EL (cell line): ENCODE measurements at regions not wholly inside any gene's neighbourhood (a gene's known extent, or its start where the extent isn't known, plus 50 kb on each side); places are given as distances from the start of the nearest gene placed in this dataset.
"Not testable (repeated sequence)": the region's sequence is repeated elsewhere in the genome, so short reads cannot be mapped to it uniquely, and the experiment has no call there.

Source experiments
- DNase-seq: peaks from one replicate; pipeline ENCODE4 v3.0.0-alpha.2; 2016

DNA sequence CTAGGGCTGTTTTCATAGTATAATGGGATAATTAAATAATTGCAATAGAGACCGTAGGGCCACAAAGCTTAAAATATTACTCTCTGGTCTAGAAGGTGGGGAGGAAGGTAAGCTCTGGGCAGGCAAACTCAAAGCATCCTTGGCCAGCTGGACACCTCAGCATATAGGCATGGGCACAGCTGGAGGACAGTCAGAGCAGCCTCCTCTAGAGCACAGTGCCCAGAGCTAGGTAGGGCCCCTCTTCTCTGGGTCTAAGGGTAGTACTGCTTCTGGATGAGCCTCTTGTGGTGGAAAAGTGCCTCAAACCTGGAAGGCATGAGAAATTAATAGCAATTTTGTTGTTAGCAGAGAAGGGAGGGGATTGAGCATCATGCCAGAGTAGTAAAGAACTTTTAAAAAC lies 116.9 kb upstream of the FOXN2 start:
- no peak for DNase-seq

DNA sequence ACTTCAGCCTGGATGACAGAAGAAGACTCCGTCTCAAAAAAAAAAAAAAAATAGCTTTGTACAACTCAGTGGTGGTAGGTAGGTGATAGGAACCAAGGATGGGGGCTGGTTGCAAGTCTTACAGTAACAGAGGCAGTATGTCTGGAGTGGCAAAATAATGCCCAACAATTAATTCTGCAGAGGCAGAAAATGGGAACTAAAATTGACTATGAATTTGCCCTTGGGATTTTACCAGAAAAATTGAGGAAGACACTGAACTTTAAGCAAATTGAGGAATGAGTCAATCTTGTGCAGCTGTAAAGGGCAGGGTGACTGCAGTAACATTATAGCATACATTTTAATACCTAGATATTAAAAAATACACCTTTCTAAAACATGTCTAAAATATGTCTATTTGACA lies 116.1 kb upstream of the FOXN2 start:
- DNase-seq: no peak

DNA sequence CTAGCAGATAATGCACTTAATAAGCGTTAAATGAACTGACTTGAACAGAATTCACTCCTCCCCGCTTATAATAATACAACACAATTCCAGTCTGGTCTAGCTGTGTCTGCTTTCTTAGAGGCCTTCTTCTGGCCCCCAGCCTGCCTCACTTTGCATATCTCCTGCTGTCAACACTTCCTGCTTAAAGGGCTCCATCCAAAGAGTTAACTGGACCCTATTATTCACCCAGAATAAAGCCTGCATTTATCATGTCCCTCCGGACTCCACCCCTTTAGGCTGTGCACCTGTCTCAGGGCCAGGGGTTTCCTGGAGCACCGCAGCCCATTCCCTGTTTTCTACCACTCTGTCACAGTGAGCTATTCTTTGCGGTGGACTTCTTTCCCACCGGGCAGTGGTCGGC lies 115.4 kb upstream of the FOXN2 start:
- DNase-seq: no peak

DNA sequence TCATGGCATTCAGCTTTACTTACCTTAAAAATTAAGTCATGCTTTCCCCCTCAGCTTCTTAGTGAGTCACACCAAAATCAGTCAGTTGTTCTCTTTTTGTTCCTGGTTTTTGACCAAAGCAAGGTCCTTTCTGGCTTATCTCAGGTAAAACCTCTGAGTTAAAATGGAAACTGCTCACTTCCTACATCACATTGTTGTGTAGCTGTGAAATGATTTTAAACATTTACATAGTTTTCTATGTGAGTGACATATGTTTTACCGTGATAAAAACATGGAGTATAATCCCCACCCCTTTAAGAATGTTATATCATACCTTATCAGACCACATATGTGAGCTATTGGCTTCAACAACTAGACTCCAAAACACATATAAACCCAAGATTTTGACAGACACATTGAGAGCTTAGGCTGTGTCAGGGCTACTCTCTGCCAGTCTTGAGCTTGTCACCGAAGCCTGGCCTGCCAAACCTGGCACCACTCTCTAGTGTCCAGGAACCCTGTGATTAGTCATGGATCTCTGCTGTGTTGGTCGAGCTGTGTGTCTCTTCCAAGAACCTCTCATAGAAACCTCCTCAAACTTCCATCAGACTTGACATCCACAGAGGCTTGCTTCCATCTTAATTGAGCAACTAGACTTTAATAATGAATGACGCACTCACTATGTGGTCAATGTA lies 113.7 kb upstream of the FOXN2 start:
- DNase-seq: no peak

DNA sequence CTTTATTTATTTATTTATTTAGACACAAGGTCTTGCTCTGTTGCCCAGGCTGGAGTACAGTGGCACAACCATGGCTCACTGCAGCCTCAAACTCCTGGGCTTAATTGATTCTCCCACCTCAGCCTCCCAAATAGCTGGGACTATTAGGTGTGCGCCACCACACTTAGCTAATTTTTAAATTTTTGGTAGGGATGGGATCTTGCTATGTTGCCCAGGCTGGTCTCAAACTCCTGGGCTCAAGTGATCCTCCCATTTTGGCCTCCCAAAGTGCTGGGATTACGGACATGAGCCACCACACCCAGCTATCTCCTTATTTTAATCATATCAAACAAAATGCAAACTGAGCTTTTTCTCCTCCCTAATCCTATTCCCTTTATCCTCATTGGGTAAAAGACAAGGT lies 113.0 kb upstream of the FOXN2 start:
- not testable (repeated sequence) for DNase-seq

DNA sequence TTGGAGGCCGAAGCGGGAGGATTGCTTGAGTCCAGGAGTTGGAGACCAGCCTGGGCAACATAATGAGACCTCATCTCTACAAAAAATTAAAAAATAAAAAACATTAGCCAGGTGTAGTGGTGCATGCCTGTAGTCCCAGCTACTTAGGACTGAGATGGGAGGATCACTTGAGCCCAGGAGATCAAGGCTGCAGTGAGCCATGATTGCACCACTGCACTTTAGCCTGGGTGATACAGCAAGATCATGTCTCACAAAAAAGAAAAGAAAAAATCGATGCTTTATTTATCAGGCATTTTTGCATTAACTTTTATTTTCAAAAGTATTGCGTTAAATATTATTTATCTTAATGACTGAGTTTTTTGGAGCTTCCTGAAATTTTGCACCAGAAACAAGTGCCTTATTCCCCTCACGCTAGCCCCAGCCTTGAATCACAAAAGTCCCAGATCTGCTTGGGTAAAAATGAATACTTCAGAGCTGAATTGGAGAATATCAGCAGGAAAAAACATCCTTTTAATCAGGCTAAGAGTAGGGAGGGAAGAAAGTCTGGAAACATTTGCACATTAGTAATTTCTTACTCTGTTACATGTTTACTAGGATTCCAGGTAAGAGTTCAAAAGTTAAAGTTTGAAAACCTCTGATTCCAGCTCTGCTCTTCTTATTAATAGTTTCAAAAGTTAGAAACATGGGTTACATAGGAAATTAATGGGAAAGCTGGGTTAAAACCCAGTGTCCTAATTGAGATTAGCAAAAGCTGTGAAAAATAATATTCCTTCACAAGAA lies 111.4 kb upstream of the FOXN2 start:
- DNase-seq: no peak

DNA sequence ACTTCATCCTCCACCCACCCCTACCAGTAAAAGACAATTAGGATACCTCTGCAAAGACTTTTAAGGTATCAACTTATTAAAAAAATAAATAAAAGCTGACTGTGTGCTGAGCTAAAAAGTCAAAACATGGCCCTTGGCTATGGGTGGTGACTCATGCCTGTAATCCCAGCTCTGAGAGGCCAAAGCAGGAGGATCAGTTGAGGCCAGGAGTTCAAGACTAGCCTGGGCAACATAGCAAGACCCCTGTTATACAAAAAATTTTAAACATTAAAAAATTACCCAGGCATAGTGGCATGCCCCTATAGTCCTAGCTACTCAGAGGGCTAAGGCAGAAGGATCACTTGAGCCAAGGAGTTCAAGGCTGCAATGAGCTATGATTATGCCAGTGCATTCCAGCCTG lies 110.8 kb upstream of the FOXN2 start:
- no peak for DNase-seq

DNA sequence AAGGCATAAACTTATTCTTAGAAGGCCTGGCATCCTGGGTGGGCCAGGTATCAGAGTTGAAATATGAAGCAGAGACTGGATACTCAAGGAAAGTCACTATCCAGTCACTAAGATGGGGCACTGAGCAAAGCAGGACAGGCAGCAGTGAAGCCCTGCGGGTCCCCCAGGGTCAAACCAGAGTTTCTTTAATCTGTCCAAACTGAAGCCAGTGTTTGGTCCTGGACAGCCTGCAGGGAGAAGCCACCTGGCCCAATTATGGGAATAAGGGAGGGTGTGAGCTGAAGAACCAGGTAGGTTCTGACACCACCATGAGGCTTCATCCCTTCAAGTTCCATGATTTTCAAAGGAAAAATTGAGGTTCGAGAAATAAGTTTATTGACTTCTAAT lies 109.7 kb upstream of the FOXN2 start:
- no peak for DNase-seq

DNA sequence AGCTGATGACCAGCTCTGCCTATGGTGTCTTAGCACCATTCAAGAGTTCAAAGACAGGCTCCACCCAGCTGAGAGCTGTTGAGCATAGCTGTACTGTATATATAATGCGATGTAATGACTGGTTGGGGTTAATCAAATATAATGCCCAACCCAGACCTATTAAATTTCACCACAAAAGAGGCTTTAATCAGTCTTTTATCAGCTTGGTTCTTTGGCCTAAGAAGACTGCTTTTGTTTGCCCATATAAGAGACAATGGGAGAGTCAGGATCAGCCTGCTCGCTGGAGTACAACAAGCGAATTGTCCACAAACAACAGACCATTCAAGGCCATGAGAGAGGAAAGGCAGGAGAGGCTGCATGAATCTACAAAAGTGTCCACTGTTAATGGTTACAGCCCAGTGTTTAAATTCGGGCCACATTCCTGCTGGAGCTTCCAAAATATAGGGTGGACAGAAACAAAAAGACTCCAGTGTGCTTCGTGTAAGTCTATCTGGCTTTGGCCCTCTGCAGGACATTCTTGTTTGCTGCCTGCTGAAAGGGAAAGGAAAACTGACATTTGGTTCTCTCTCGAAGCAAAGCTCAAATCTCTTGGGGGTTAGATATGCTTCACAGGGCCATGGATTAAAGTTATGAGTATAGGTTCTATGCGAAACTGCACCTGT lies 109.2 kb upstream of the FOXN2 start:
- peak; percentile 6 for DNase-seq

DNA sequence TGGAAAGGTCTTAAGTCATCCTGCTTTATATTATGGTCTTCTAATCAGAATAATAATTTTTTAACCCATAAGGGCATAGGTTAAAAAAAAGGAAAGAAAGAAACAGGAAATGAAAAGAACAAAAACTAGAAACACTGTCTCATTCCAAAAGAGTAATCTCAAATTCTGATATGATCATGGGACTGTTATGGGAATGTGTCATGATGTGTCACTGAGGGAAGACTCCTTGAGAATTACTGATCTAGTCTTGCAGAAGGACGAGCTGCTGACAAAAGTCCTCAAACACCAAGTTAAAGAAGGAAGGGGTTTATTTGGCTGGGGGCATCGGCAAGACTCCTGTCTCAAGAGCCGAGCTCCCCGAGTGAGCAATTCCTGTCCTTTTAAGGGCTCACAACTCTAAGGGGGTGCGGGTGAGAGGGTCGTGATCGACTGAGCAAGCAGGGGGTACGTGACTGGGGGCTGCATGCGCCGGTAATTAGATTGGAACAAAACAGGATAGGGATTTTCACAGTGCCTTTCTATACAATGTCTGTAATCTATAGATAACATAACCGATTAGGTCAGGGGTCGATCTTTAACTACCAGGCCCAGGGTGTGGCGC lies 108.3 kb upstream of the FOXN2 start:
- DNase-seq: peak; percentile 42

DNA sequence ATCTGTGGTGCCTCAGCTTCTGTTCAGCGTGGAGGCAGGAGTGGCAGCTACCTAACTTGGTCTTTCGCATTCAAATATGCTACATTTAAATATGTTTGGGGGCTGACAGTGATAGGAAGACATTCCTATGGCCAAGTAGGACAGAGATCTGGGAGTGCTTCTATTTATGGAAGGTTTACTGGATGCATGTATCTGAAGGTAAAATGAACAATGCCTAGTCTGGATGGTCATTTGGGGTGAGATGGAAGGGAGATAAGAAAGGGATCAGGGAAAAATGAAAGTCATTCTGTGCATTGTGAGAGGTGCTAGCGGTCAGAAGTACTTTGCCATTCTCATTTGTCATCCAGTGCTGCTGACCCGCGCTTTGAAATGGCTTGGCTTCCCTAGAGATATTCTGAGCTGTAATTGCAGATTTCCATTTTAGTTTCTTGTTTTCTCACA lies 107.3 kb upstream of the FOXN2 start:
- DNase-seq: no peak

DNA sequence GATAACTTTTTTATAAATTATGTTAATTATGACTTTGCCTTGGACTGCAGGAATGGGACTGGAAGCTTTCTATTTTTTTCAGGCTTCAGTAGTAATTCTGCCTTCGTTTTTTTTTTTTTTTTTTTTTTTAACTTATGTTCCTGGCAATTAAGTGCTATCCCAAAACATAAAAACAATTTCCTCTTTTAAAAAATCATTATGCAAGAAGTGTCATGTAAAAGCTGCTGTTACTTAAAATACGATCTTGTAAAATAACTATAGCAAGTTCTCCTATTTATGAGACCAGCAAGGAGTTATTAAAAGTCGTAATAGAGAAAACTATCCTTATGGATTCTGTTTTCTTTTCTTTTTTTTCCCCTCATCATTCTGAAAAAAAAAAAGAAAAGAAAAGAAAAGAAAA lies 106.6 kb upstream of the FOXN2 start:
- no peak for DNase-seq

DNA sequence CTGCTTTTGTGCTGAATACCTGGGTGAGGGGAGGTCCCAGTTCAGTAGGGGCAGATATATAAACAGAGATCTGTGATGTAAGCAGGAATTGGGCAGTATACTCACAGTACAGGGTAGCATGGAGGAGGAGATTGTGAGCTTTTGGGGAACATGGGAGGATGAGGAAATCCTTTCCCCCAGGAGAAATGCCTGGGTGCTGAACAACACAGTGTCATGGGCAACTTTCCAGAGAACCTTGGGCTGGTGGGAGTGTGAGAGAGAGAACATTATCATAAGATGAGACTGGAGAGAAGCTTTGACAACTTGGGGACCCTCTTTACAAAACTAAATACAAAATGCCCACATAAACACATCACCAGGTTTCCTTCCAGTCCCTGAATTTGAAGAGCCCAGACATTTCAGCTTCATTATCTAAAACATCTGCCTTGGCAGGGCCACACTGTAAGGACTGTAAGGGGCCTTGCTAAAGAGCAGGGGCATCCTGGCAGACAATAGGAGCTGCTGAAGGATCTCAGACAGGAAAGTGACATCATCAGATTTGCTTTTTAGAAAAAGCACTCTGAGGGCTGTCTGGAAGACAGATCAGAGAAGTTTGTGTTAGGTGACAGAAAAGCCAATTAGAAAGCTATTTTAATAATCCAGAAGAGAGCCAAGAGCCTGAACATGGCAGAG lies 105.1 kb upstream of the FOXN2 start:
- DNase-seq: peak; percentile 82

DNA sequence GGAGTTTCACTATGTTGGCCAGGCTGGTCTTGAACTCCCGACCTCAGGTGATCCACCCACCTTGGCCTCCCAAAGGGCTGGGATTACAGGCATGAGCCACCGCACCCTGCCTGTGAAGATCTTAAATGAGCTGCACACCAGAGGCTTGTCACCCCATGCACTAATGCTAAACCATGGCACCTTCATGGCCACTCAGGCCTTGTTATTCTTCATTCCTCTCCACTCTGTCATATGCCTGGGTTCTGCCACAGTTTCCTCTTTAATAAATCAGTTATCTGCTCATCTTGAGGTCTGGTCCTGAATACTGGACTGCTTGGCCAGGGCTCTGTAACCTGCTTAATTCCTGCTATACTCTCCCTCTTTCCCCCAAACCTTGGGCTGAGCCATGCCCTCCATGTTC lies 104.3 kb upstream of the FOXN2 start:
- peak; percentile 21 for DNase-seq

DNA sequence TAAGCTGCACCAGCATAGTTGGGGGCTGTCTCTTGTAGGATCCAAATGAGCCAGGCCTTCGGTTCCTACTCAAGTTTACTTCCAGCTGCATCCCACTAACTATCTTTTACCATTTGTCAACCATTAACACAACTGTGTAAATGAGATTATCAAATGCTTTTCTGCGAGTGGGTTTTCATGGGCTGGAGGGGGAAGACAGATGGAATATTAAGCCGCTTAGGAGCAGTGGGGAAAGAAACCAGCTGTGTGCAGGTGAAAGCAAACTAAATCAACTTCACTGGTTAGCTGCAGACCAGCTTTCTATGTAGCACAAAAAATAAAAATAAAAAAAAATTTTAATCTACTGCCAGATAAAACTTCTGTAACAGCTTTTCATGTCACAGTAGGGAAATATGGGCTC lies 100.8 kb upstream of the FOXN2 start:
- no peak for DNase-seq

DNA sequence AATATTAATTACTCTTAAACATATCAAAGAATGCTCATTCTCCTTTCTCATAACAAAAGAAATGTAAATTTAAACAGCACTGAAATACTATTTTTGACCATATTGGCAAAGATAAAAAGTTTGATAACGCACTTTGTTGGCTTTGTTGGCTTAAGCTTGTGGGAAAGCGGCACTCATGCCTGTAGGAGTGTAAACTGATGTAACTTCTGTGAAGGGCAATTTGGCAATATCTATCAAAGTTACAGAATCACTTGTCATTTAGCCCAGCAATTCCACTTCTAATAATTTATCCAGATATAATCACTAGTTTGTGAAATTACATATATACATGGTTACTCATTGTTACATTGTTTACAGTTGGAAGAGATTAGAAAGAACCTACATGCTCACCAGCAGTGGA lies 96.3 kb upstream of the FOXN2 start:
- no peak for DNase-seq

DNA sequence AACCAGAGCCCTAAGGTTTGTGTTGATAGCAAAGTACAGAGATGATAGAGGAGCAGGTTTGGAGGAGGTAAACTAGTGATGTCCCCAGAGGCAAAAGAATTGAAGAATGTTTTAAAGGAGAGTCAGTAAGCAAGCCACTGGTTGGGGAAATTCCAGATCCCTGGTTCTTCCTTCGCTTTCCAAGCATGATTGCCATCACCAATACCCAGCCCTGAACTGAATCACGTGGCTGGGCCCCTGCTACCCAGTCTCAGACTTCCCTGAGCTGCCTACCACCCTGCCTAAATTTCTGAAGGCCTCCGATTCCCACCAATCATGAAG lies 95.3 kb upstream of the FOXN2 start:
- DNase-seq: no peak

DNA sequence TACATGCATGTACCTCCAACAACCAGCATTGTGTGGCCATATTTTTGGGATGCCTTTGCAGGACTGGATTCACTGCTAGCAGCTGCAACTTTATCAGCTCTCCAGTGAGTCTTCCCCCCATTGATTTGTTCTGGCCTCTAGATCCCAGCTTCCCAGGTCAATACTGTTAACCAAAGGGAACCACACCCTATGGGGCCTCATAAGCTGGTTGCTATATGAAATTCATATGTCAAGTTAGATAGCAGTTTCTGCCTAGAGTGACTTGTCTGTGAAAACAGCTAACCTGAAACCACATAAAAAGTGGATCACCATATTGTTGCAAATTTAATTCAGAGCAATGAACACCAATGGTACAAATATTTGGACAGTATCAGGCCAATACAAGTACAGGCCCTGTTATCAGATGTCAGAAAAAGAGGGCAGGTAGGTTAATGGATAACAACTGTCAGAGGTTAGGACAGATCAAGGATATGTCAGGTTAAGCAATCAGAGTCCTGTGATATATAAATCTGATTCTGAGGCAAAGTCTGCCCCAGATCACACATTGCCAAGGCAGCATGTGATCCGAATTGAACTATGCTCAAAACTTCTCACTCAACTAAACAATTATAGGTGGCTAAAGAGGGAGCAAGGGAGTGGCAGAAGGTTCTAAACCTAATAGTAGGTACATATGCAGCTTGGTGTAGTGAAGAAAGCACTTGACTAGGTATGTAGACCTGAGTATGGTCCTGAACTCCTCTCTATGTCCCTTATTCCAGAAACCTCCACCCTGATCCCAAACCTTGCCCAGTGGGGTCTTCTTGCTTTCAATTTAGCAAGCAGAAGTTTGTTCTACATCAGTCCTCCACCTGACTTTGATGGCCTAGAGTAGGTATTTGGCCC lies 94.7 kb upstream of the FOXN2 start:
- no peak for DNase-seq

DNA sequence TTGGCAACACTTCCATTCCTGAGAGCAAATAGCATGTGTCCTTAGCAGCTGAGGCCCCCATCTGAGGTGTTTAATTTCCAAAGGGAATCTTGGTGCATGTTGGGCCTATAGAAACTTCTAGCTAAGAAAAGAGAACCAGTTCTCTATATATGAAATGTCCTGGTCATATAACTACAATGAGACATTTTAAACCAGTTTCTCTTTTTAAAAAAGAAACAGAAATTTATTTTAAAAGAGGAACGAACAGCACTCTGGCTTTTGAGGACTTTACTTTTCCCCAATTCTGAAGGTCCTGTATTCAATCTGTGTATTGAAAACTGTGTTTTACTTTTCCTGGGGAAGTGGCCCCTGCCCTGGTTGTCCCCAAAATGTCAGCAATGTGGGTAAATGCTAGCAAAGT lies 94.0 kb upstream of the FOXN2 start:
- no peak for DNase-seq

DNA sequence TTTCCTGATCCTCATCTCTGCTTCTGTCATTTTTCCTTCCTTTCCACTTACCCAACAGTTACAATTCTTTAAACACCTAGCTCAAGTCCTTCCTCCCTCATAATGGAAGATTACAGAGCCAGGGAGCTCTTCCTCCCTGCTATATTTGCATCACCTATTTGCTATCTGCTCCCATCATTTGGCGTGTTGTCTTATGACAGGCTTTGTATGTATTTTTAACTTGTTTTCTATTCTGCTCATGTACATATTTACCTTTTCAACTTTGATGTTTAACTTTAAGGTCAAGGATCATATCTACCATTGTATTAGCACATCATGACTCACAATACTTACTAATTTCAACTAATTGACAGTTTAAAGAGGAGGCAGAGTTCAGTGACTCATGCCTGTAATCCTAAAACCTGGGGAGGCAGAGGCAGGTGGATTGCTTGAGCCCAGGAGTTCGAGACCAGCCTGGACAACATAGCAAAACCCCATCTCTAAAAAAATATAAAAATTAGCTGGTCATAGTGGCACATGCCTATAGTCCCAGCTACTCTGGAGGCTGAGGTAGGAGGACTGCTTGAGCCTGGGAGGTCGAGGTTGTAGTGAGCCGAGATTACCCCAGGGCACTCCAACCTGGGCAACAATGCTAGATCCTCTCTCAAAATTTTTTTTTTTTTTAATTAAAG lies 92.5 kb upstream of the FOXN2 start:
- DNase-seq: no peak

DNA sequence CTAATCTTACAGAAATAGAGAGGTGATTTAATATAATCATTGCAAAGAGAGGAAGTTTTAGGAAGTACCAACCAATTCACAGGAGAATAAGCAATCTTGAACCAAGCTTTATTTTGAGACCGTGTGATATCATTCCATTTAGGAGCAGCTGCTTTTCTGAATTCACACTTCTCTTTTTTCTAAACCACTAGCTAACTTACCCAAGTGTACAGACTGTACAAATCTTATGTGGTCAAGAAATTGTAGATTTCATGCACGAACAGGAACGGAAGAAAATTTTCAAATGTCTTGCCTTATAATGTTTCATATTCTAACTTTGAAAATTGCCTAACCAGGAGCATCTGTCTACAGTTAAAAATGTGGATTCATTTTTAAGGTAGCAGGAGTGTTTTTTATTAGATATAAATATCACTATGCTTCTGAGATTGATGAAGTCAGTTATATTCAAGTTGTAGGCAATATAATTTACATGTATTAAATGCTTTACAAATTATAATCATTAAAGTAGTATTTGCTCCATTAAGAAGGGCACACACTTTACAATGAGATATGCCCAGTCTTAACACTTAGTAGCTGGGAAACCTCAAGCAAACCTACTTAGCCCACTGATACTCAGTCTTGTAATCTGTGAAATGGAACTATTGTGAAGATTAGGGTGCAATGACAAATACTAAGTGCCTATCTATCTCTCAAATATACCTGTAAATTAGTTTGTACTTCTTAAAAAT lies 86.7 kb upstream of the FOXN2 start:
- no peak for DNase-seq
